ENCODE measurements at regions not wholly inside any gene's neighbourhood (a gene's known extent, or its start where the extent isn't known, plus 50 kb on each side); places are given as distances from the start of the nearest gene placed in this dataset.

- no peak for DNase-seq
Observed at GRCh38 chr18:46297621-46298020, 193.4 kb downstream of the HAUS1 start.

DNA sequence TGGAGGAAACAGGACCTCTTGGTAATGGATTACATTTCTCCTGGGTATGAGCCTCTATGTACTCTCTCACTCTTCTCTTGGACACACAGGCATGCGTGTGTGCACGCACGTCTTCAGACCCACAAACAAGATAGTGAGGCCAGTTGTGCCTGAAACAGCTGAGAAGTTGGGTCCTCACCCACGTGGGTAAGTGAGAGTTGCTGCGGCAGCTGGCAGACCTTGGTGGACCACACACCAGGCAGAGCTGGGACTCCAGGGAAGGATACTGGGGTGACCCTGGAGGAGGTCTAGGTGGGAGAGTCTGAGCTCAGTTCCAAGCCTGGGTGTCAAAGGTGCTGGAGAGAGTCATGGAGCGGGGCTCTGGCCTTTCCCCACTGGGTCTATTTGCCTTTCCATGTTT is 194.3 kb downstream of the HAUS1 start:
- DNase-seq = no peak

DNA sequence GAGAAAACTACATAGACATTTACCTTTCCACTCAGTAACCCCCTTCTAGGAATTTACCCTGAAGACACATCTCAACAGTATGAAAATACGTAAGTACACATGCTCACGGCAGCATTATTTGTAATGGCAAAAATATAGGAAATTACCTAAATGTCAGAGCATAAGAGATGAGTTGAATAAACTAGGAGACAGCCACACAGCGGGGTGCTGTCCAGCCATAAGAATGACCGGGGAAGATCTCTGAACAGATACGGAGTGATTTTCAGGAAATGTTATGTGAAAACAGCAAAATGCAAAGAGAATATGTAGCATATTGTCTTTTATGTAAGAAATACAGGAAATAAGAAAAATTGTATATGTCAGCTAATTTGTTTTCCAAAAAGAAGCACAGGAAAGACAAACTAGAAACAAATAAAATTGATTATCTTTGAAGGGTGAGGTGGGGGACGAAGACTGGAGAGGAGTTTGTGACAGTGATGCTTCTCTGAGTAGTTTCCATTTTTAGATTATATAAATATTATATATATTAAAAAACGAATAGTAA is 195.4 kb downstream of the HAUS1 start:
- DNase-seq = no peak

- DNase-seq = no peak
Observed at GRCh38 chr18:46301081-46301480, 196.9 kb downstream of the HAUS1 start.

GRCh38 chr18:46301571-46301970 is 197.4 kb downstream of the HAUS1 start:
- no peak for DNase-seq

DNA sequence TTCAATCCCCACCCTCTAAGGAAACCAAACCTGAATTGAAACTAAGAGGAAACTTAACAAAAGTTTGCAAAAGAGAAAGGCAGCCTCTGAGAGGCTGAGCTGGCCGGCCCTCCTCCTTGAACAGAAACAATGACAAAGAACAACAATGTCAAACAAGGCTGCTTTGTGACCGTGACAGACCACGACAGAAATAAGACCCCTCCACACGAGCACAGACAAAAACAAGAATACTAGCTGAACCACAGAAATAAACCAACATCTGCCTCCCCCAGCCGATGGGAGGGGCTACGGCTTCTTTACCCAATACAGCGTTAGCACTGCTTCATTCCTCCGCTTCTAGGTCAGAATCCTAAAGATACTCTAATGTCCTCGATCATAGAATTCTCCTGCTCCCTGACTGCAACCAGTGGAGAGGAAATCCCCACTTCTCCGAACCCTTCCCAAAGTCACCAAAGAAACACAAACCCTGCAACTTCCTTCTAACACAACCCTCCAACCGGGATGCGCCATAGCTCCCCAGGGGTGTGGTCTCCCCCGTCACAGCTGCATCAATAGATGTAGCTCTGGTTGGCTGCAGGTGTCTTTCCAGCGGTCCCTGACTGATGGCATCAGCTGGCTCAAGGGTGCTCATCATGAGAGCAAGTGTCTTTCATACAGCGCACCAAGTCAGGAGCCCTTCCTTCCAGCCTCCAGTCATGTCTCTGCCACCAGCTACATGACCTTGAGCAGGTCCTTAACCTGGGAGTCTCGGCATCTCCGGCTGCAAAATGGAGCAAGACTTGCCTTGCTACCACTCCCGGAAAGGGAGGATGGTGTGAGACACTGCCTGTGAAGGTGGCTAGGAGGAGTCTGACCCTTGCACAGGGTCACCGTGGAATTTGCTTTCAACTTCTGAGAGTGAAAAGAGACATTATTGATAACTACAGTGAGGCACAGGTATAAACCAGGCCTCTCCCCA is 198.6 kb downstream of the HAUS1 start:
- DNase-seq = no peak

- peak; percentile 28 for DNase-seq
Observed at GRCh38 chr18:46310258-46310657, 206.1 kb downstream of the HAUS1 start.

DNA sequence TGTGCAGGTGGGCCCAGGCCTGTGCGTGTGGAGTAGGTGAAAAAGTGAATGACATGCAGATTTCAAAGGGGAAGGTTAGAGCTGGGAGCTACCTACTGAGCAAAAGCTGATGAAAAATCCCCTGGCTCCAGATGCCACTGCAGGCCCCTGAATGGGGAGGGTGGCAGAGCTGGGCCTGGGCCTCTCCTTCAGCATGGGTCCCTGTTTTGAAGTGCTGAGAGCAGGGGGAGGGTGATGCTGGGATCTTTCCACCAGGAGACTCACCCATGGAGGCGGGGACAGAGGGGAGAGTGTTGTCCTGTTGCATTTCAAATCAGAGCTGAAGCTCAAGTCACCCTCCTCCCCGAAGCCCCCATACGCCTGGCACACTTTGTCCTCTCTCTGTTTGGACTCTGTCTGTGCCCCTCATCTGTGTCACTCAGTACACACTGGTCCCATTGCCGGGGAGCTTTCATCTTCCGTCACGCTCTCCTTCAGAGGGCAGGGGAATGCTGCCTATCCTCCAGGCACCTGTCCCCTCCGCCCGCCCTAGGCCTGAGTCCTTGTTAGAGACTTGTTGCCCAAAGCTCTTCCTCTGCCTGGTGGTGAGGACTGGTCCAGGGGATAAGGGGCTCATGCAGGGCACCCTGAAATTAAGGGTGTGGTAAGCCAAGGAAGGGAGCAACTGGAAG is 206.6 kb downstream of the HAUS1 start:
- DNase-seq = no peak

- DNase-seq = no peak
Observed at GRCh38 chr18:46311491-46311890, 207.3 kb downstream of the HAUS1 start.

GRCh38 chr18:46312221-46312620 is 208.0 kb downstream of the HAUS1 start:
- no peak for DNase-seq

DNA sequence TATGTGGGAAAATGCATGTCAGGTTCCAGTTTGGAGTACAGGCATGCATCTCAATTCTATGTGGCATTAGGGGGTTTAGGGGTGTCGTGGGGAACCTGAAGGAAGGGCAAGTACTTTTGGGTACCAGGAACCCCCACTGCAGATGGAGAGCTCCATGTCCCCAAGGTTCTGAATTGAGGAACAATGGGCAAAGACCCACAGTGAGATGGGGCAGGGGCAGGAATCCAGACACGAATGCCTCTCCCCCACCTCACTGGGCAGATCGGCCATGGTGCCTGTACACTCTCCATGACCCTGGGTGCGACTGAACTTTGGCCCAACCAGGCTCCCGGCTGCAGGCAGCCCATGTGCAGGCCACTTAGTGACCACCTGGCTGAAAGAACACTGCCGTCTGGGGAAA is 209.3 kb downstream of the HAUS1 start:
- no peak for DNase-seq

GRCh38 chr18:46314011-46314410 is 209.8 kb downstream of the HAUS1 start:
- no peak for DNase-seq

- DNase-seq = no peak
Observed at GRCh38 chr18:46315161-46315560, 211.0 kb downstream of the HAUS1 start.

DNA sequence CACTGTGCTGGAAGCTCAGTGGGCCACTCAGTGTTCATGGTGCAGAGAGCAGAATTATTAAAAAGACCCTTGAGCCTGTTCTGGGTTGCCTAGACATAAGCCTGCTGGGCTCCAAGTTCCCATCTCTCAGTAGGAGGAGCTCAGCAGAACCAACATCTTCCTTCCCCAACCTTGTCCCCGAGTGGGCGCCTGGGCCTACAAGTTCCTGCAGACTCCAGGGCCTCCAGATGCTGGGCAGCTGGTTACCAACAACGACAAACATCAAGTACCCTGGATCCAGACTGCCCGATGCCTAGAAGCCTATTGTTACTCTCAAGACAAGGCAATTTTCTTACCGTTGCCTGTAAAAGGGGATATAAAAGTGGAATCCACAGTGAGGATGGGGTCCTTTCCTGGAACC is 214.2 kb downstream of the HAUS1 start:
- no peak for DNase-seq

DNA sequence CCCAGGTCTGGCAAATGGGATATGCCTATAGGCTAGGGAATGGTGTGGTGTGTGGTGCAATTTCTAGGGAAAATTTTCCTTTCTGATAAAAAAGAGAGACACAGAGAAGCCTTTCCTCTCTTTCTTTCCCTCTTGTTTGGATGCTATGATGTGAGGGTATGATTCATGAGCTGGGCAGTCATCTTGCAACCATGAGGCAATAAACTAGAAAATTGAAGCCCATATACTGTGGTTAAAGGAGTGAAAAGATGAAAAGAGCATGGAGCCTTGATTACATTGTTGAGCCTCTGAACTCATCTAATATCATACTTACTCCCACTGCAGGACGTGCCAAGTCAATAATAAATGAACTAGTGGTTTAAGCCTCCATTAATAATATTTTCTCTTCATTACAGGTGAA is 215.6 kb downstream of the HAUS1 start:
- no peak for DNase-seq

- no peak for DNase-seq
Observed at GRCh38 chr18:46320297-46320696, 216.1 kb downstream of the HAUS1 start.

DNA sequence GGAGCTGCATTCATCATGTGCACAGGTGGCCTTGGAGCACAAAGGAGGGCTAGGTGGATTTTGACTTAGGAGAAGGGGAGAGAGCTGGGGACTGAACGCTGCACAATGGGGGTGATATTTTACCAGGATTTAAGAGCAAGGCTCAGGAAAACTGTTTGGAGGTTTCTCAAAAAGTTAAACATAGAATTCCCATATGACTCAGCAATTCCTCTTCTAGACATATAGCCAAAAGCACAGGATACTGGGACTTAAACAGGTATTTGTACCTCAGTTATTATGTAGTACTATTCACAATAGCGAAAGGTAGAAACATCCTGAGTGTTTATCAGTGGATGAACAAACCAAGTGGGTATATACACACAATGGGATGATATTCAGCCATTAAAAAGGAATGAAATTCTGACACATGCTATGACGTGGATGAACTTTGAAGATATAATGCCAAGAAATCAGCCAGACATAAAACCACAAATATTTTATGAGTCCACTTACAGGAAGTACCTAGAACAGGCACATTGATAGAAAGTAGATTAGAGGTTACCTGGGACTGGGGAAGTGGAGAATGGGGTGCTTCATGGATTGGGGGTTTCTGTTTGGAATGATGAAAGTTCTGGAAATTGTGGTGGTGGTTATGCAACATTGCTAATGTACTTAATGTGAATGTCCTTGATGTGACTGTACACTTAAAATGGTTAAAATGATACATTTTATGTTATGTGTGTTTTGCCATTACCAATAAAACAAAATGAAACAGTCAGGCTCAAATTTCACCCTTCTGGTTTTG is 216.9 kb downstream of the HAUS1 start:
- no peak for DNase-seq

GRCh38 chr18:46321955-46322354 is 217.8 kb downstream of the HAUS1 start:
- DNase-seq = no peak

DNA sequence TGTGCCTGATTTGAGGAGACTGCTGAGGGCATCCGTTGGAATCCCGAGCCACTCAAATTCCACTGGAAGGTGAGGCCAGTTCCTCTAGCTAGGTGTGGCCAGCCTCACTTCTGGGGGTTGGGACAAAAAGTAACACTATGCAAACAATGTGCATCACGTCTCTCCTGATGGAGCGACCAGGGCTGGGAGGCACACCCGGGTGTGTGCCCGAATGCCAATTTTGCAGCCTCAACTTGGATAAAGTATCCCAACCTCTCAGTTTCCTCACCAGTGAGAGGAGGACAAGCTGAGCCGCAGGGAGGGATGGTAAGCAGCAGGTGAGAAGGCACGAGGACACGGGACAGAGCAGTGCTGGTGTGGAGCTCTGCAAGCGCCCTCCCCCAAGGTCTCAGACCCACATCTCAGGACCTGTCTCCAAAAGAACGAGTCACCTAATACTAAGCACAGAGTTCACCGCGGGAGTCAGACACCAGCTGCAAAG is 218.3 kb downstream of the HAUS1 start:
- DNase-seq = no peak

- DNase-seq = no peak
Observed at GRCh38 chr18:46322941-46323340, 218.8 kb downstream of the HAUS1 start.

DNA sequence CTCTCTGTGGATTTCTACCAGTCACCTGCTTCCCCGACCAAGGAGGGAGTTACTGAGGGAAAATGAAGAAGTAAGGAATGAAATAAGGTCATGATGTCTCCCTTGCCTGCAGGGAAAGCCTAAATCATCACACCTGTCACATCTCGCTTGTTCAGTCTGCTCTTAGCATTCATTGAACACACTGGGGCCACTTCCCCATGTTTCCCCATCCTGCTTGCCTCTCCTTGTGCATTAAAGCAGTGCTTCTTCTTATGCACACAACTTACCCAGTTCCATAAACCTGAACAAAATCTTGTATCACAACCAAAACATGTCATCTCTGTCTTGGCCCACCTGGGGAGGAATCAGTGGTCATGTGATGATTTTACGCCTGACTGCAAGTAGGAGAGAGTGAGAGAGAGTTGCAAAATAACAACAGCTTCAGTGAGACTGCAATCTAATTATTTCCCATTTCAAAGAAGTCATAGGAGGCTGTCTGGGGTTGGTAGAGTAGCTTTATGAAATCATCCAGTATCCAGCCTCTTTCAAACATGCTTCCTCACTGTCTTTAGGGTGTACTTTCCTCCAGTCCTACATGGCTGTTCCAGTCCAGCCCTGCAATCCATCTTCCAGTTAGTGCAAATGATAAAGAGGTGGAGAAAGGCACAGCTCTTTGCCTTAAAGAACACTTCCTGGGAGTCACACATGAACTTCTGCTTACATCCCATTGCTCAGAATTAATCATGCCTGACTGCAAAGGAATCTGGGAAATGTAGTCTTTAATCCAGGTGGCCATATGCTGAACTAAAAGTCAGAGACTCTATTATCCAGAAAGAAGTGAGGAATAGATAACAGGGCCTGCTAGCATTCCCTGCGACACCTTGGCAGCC is 220.1 kb downstream of the HAUS1 start:
- DNase-seq = peak; percentile 38

DNA sequence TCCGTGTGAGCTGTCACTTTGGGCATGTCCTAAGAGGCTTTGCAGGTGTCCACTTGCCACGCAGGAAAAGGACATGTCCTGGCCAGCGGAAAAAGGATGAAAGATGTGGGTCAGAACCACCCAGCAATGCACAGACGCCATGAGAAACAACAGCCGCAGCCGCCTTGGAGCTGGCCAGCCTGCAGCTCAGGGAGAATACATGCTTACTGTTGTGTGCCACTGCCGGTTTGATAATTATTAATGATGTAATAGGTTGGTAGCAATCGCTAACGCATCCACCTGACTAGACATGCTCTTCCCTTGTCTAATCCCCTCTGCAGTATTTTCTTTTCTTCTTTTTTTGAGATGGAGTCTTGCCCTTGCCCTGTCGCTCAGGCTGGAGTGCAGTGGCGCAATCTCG is 221.7 kb downstream of the HAUS1 start:
- DNase-seq = no peak
